SW480 (cell line): ENCODE measurements at regions not wholly inside any gene's neighbourhood (a gene's known extent, or its start where the extent isn't known, plus 50 kb on each side); places are given as distances from the start of the nearest gene placed in this dataset.

ENCODE experiments used
- DNase-seq: peaks from one replicate; pipeline ENCODE4 v3.0.0-alpha.2; 2016; ENCODE audit warnings: low spot score

DNA sequence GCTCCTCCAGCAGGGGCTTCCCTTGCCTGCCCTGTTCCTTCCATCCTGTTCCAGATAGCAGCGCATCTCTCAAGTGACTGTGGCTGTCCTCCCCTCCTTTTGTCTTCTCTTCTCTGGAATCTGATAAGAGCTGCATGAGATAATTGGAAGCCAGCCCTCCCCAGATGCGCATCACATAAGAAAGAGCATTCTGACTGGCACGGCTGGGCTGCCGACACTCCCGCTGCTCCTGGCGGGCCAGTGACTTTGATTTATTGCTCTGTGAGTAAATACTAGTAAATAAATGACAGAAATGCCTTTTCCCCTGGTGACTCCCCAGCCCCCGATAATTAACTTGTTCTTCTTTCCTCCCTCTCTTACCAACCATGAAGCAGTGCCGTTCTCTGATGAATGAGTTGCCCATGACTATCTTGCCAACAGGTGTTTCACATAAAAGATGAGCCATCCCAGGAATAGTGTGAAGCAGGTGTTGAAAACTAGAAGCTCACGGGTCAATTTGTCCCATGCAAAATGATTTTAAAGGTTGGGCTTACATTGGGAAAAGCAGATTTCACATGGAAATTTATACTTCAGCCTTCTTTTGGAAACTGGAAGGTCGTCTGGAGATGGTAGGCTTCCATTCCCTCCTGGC, 212.3 kb downstream of the ERCC6L2 start:
- peak; percentile 61 for DNase-seq

GRCh38 chr9:96086936-96087571, 211.6 kb downstream of the ERCC6L2 start:
- DNase-seq: no peak

- no peak for DNase-seq
Measured at GRCh38 chr9:96085491-96086143, 210.1 kb downstream of the ERCC6L2 start.

DNA sequence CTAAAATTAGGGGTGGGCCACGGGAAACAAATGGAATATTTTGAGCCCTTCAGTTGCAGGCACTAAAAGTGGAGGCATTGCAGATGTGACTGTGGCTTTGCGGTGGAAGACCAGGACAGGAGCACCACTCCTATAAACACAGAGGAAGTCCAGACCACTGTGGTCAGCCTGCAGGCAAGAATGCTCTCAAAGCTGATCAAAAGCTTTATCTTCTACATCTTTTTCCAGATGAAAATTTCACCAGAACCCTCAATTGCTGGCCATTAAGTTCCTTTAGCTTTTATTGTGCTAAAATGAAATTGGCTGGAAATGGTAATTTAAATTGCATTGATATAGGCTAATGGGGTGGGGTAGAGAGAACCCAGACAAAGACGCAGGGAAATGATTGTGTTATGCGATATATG, 208.8 kb downstream of the ERCC6L2 start:
- DNase-seq: peak; percentile 59

DNA sequence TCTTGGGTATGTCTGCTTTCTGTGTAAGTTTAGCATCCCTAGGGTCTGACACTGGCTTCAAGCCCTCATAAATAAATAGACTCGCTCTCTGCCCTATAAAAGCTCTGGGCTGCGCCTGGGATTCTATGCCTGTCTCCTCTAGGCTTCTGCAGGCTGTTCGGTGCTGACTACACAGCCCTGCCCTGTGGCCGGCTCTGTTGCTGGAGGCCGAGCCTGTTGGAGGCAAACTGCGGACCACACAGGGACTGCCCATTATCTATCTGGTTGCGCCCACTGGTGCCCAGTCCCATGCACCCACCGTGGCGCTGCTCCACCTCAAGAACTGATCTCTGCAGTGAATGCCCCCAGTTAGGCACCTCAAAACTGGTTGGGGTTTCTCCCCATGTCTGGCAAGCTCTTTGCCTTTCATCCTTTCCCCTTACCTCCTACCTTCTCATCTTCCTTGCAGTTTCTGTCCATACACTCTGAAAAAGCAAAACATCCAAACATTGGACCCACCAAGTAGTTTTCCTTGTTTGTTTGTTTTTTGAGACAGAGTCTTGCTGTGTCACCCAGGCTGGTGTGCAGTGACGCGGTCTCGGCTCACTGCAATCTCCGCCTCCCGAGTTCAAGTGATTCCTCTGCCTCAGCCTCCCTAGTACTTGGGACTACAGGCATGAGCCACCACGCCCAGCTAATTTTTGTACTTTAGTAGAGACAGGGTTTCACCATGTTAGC, 207.2 kb downstream of the ERCC6L2 start:
- DNase-seq: no peak

DNA sequence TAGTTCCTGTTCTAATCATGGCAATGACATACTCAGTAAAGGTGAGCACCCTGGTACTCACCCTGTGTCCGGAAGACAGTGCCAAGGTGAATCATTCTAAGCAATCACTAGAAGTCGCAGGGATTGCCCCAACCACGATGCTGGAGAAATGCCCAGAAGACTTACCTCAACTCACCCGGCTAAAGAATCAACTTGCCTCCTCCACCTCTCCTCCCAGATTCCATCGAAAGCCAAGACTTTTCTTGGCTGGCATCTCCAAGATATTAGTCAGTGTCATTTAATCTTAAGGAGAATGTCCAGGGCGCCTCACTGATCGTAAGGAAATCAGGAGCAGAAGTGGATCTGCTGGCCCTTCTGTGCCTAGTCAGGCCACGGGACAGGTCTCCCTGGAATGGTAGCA, 204.9 kb downstream of the ERCC6L2 start:
- no peak for DNase-seq

- no peak for DNase-seq
Measured at GRCh38 chr9:96079779-96080178, 204.3 kb downstream of the ERCC6L2 start.

DNA sequence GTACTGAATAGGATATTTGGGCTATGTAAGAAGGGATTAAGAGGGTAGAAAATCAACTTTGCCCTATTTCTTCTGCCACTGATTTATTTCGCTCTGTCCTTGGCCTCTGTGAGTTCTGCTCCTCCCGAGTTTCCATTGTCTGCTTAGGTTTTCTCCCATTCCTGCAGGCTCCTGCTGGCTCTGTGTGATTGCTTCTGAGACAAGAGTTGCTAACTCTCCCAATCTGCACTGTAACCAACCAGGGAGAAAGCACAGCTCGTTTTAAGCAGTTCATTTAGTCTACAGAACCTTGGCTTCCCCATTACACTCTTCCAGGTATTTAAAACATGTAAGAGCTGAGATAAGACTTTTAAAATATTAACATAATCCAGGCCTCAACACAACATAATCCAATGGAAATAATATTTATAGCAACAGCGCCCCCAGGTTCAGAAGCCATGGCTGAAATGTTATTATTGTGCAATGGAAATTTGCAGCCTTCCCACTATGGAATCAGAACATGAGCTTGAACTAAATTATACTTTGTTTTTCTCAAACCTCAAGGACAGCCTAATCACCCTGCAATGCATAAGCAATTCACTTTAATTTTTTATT, 203.5 kb downstream of the ERCC6L2 start:
- no peak for DNase-seq

GRCh38 chr9:96075757-96076156, 200.3 kb downstream of the ERCC6L2 start:
- DNase-seq: no peak

- DNase-seq: no peak
Measured at GRCh38 chr9:96075111-96075510, 199.6 kb downstream of the ERCC6L2 start.

GRCh38 chr9:96073531-96074480, 198.3 kb downstream of the ERCC6L2 start:
- no peak for DNase-seq

DNA sequence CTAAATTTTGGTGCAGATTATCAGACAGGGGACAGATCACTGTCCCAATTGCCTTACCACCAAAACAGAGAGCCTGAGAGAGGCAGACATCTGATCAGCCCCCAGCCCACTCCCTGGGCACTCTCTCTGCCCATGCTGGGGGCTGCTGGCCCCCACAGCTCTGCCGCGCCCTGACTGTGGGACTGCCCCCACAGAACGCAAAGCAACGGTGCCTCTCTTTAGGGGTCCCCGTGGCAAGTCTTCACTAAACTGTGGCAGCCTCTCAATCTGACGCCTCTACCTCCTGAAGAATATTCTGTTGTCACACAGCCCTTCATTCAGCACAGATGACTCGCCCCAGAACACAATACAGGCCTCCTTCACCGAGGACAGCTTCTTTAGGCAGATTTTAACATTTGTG, 197.4 kb downstream of the ERCC6L2 start:
- no peak for DNase-seq

DNA sequence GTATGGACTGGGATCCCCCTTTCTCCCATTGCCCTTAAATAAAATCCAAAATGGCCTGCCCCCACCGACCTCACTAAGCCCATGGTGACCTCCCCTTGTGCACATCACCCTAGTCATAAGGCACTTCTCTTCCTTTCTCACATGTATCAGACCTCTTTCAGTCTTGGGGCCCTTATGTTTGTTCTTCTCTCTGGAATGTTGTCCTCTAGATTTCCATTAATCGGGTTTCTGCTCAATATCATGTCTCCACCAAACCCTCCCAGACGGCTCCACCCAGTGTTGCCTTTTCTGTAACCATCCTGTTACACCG, 196.3 kb downstream of the ERCC6L2 start:
- no peak for DNase-seq

DNA sequence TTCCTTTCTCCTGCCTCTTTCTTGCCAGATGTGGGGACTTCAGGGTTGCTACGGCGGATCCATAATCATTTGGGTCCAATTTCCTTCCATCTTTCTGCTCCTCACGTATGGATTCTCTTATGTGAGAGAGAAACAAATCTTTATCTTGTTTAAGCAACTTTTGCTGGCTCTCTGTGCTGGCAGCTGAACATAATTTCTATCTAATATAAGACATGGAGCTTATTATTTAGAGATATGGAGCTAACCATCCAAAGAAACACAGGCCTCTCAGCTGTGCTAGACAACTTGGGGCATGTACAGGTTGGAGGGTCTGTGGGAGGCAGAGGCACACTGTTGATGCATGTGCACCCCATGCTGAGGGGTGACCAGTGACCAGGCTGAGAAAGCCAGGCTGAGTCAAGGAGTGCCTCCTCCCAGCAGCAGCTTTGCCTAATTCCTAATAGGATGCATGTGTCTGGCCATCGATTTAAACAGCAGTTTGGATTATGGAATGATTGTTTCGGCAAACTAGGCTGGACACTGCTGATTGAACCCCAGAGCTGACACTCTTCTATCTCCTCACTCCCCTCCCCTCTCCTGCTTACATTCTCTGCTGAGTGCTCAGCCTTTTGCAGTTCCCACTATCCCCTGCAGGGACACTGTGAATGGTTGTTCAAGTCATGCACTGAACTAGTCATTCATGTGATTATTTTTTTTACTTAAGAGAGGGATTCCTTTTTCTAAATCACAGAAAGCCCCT, 195.8 kb downstream of the ERCC6L2 start:
- peak; percentile 26 for DNase-seq

GRCh38 chr9:96069629-96070220, 194.2 kb downstream of the ERCC6L2 start:
- DNase-seq: no peak

DNA sequence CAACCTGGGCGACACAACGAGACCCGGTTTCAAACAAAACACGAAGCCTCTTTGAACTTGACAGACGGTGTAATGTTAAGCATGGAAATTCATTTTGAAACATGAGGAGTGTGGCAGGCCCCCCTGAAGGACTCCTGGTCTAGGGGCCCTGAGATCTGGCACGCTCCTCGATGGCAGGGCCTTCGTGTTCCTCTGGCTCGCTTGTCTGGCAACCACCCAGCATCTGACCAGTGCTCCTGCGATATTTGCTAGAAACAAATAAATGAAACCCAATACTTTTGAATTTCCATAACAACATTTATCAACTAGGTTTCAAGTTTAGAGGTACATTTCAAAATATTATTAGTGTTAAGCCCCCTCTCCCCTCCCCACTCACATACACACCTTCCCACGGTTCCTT, 193.0 kb downstream of the ERCC6L2 start:
- DNase-seq: no peak

GRCh38 chr9:96067600-96067999, 192.1 kb downstream of the ERCC6L2 start:
- DNase-seq: no peak

DNA sequence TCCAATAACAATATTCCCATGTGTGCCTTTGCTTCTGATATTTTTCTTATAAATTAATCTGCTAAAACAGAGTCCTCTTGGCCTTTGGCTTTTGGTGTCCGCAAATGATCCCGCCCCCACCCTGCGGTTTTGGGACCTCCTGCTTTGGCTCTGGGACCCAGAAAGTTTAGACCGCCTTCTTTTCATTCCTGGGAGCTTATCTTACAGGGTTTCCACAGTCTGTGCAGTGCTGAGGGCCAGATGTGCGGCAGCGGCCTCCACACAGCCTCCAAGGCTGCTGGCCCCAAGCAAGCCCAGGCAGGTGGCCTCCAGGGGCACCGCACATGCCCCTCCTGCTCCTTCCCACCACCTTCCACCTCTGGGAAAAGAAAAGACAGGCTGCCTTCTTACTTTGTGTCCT, 191.5 kb downstream of the ERCC6L2 start:
- DNase-seq: no peak

DNA sequence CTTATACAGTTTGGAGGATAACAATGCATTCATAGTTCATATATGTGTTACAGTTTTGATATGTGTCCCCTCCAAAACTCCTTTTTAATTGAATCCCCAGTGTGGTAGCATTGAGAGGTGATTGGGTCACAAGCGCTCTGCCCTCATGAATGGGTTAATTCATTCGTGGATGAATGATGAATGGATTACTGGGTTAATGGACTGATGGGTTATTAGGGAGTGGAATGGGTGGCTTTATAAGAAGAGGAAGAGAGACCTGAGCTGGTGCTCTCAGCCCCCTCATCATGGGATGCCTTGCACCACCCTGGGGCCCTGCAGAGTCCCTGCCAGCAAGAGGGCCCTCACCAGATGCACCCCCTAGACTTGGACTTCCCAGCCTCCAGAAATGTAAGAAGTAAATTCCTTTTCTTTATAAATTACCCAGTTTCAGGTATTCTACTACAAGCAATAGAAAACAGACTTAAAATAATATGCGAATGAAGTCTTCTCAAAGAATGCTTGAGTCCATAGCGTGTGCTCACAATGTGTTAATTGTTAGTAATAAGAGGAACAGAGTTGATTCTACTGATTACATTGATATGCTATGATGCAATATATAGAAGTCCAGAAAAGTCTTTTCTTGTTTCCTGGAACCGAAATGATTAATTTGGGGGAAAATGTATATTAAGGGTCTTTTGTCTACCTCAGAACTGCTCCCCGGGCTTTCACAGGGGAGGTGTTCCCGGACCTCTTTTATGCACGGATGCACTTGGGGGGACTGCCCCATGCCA, 190.2 kb downstream of the ERCC6L2 start:
- no peak for DNase-seq
